ENCODE measurements at regions not wholly inside any gene's neighbourhood (a gene's known extent, or its start where the extent isn't known, plus 50 kb on each side); places are given as distances from the start of the nearest gene placed in this dataset.

DNA sequence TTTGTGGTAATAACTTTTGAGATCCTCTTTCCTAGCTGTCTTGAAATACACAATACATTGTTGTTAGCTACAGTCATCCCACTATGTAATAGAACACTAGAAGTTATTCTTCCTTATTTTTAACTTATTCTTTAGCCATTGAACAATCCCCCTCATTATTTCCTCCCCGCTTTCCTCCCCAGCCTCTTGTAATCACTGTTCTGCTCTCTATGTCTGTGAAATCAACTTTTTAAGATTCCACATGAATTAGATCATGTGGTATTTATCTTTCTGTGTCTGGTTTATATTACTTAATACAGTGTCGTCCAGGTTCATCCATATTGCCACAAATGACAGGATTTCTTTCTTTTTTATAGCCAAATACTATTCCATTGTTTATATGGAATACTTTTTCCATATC, 72.9 kb downstream of the SLC10A2 start:
- Histone ChIP-seq H3K4me1 (no peaks in the 10 kb centered on the region), H3K27me3 (ENCODE audit: low read depth) (no peaks in the 10 kb centered on the region), H3K4me3 (no peak overlapping the region), H3K36me3 (replicated peaks) (no peaks in the 10 kb centered on the region), H3K9me3 (peaks cover 3% of the 10 kb centered on the region; the same call in 1 of the 2 replicates)
- no peak for DNase-seq (ENCODE audit: low spot score in 2 of 2)
- in situ Hi-C loops (cut with MboI; ENCODE audit: low sequenced_read_pairs): no loop called here

DNA sequence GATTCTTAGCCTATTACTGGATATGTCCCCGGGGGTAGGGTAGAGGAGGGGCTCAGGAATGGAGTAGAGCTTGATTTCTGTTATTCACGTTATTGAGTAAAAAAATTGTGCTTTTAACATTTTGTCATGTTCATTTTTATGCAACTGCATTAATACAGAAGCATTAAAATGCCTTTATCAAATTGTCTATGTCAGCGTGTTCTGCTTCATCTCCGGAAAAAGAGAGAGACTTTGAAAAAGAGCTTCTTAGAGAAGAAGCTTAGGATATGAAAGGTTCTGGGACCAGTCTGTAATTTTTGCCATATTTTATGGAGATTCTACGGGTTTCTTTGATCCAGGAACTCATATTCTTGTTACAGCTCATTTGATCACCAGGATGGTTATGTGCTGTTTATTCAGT, 82.0 kb downstream of the SLC10A2 start:
- in situ Hi-C loops (cut with MboI; ENCODE audit: low sequenced_read_pairs): no loop called here
- H3K27me3 ChIP-seq (ENCODE audit: low read depth): no peaks in the 10 kb centered on the region

DNA sequence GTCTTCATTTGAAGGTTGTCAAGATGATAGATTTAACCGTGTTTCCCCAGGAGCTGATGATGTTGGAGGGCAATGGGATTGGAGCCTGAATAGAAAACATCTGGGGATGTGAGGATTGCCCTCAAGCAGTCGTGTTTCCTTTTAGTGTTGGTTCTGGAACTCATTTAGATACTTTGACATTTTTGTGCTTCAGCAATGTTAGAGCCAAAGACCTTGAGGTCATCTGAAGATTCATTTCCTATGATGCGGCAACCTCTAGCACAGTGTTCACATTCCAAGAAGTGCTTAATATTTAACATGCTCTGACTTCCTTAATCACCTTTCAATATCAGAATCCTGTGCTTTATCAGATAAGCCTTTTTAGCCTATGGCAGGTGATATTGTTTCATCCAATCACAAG, 82.7 kb downstream of the SLC10A2 start:
- H3K4me3 ChIP-seq: no peak overlapping the region
- H3K9me3 ChIP-seq: peaks cover 2% of the 10 kb centered on the region; the same call in 1 of the 2 replicates
- DNase-seq (ENCODE audit: low spot score in 2 of 2): no peak
- in situ Hi-C loops (cut with MboI; ENCODE audit: low sequenced_read_pairs): no loop called here
- H3K27me3 ChIP-seq (ENCODE audit: low read depth): no peaks in the 10 kb centered on the region
- no peaks in the 10 kb centered on the region for H3K36me3 ChIP-seq (replicated peaks)
- no peaks in the 10 kb centered on the region for H3K4me1 ChIP-seq

More for the DNA sequence above, 82.0 kb downstream of the SLC10A2 start:
- H3K9me3 ChIP-seq: peaks cover 2% of the 10 kb centered on the region; the same call in 1 of the 2 replicates
- H3K4me3 ChIP-seq: no peak overlapping the region
- H3K36me3 ChIP-seq (replicated peaks): no peaks in the 10 kb centered on the region
- H3K4me1 ChIP-seq: no peaks in the 10 kb centered on the region
- no peak for DNase-seq (ENCODE audit: low spot score in 2 of 2)

DNA sequence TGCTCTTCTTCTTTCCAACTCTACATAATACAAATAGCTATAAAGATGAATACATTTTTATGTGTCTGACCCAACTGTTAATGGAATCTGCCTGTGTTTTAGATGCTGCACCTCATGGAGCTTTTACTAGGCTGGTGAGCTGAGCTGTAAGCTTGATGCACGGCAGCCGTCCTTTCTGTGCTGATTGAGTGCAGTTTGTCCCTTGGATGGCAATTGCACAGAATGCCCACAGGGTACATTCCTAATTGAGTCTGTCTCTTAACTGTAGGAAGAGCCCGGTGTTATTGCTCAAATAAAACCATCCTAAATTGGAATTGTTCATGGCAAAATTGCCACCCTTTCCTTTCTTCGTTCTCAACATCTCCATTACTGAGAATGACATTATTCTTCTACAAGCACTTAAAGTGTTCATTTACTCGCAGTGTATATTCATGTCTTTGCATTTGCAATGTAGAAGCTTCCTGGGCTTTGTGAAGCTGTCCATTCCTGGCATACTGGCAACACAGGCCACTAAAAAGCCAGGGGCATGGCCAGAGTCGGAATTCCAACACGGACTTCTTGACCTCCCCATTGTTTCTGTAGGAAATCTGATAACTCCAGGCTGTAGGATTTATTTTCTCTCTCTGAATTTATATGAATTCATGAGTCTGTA, 85.8 kb downstream of the SLC10A2 start:
- no peak overlapping the region for H3K4me3 ChIP-seq
- H3K27me3 ChIP-seq (ENCODE audit: low read depth): no peaks in the 10 kb centered on the region
- in situ Hi-C loops (cut with MboI; ENCODE audit: low sequenced_read_pairs): no loop called here
- peaks cover 16% of the 10 kb centered on the region for H3K4me1 ChIP-seq
- no peak for DNase-seq (ENCODE audit: low spot score in 2 of 2)
- no peaks in the 10 kb centered on the region for H3K9me3 ChIP-seq
- no peaks in the 10 kb centered on the region for H3K36me3 ChIP-seq (replicated peaks)

DNA sequence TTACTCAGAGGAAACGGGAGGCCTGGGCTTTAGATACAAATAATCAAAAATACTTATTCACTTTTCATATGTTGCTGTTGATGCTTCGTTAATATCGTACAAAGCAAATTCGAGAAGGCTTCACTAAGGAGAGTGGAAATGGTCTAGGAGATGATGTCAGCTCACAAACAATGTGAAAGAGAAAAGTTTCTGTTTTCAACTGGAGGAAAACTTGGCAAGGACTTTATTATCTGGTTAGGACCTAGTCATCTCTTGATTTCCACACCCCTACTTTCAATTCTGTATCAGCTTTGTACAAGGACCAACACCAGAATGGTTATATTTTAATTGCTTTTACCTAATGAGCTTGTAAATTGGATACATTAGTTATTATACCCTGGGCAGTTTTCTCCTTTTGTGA, 88.0 kb downstream of the SLC10A2 start:
- no peak for DNase-seq (ENCODE audit: low spot score in 2 of 2)
- Histone ChIP-seq H3K36me3 (replicated peaks) (no peaks in the 10 kb centered on the region), H3K27me3 (ENCODE audit: low read depth) (no peaks in the 10 kb centered on the region), H3K9me3 (no peaks in the 10 kb centered on the region), H3K4me3 (no peak overlapping the region), H3K4me1 (peaks cover 24% of the 10 kb centered on the region)
- in situ Hi-C loops (cut with MboI; ENCODE audit: low sequenced_read_pairs): no loop called here

DNA sequence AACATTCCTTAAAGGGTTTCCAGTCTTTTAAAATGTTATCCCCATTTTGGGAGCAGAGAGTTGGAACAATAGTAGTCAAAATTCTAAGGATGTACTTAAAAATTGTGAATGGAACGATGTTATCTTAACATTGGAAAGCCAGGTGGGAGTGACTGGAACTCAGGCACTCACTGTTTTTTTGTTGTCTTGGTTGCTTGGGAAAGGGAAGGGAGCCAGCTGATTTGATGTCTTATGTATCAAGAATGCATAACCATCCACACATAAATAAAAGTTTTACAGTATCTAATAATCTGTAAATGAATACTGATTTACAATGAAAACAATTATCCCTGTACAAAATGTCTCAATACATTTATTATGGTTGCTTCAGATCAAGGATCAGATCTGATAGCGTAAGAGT, 88.7 kb downstream of the SLC10A2 start:
- H3K4me1 ChIP-seq: peaks cover 24% of the 10 kb centered on the region
- H3K4me3 ChIP-seq: no peak overlapping the region
- no peaks in the 10 kb centered on the region for H3K27me3 ChIP-seq (ENCODE audit: low read depth)
- no peaks in the 10 kb centered on the region for H3K9me3 ChIP-seq
- peak; percentile 18 to 69 for DNase-seq (ENCODE audit: low spot score in 2 of 2)
- H3K36me3 ChIP-seq (replicated peaks): no peaks in the 10 kb centered on the region
- in situ Hi-C loops (cut with MboI; ENCODE audit: low sequenced_read_pairs): no loop called here

DNA sequence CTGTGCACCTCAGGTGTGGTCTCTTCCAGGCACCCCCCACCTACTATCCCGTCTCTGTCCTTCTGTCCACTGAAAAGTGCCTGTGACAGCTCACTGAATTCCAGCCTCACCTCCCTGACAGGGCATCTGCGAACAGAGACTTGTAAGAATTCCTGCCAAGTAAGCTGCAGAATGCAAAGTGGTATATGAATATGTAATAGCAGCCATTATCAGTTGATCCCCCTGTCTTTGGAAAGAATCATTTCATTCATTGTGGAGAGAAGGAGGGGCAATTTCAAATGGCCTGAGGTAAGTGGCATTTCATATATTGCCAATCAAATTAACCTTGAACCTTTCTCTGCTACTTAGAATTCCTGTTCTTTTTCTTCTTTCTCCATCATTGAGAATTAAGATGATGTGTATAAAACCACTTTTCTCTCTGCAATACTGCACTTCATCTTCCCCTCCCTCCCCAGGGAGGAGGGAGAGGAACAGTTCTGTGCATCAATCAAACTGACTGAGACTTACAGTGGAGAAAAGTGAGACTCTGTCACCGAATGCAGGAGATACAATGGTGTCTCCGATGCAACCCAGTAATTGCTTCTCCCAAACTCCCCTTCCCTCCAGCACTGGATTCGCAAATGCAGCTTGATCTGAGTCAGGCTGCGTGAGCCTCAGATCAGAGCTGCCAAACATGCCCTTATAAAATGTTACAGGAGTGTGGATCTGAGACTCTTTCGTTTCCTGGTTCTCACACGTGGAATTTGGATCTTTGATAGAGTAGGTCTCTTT, 91.7 kb downstream of the SLC10A2 start:
- H3K36me3 ChIP-seq (replicated peaks): no peaks in the 10 kb centered on the region
- no peak overlapping the region for H3K4me3 ChIP-seq
- DNase-seq (ENCODE audit: low spot score in 2 of 2): no peak
- peaks cover 28% of the 10 kb centered on the region for H3K4me1 ChIP-seq
- H3K9me3 ChIP-seq: no peaks in the 10 kb centered on the region
- in situ Hi-C loops (cut with MboI; ENCODE audit: low sequenced_read_pairs): no loop called here
- no peaks in the 10 kb centered on the region for H3K27me3 ChIP-seq (ENCODE audit: low read depth)

DNA sequence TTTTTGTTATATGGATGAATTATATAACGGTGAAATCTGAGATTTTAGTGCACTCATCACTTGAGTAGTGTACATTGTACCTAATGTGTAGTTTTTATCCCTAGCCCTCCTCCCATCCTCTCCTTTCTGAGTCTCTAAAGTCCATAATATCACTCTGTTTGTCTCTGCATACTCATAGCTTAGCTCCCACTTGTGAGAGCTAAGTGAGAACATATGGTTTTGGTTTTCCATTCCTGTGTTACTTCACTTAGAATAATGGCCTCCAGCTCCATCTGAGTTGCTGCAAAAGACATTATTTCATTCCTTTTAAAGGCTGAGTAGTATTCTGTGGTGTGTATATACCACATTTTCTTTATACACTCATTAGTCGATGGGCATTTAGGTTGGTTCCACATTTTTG, 94.0 kb downstream of the SLC10A2 start:
- in situ Hi-C loops (cut with MboI; ENCODE audit: low sequenced_read_pairs): no loop called here
- Histone ChIP-seq H3K4me1 (peaks cover 32% of the 10 kb centered on the region), H3K36me3 (replicated peaks) (no peaks in the 10 kb centered on the region), H3K9me3 (no peaks in the 10 kb centered on the region), H3K27me3 (ENCODE audit: low read depth) (no peaks in the 10 kb centered on the region), H3K4me3 (no peak overlapping the region)
- DNase-seq (ENCODE audit: low spot score in 2 of 2): no peak

DNA sequence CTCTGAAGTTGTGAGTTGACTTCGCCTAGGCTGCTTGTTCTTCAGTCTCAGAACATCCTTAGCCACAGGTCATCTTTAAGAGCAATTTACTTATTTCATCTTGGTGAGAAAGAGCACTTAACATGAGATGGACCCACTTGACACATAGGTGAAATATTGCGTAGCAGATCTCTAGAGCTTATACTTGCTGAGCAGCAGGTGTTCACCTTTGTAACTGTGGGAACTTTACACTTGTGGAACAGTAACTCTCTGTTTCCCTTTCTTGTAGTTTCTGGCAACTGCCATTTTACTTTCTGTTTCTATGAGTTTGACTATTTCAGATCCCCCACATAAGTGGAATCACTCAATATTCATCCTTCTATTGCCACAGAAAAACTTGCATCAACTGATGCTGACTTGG, 95.7 kb downstream of the SLC10A2 start:
- DNase-seq (ENCODE audit: low spot score in 2 of 2): no peak
- Histone ChIP-seq H3K36me3 (replicated peaks) (no peaks in the 10 kb centered on the region), H3K4me3 (no peak overlapping the region), H3K27me3 (ENCODE audit: low read depth) (no peaks in the 10 kb centered on the region), H3K9me3 (no peaks in the 10 kb centered on the region), H3K4me1 (peaks cover 25% of the 10 kb centered on the region)
- in situ Hi-C loops (cut with MboI; ENCODE audit: low sequenced_read_pairs): no loop called here

DNA sequence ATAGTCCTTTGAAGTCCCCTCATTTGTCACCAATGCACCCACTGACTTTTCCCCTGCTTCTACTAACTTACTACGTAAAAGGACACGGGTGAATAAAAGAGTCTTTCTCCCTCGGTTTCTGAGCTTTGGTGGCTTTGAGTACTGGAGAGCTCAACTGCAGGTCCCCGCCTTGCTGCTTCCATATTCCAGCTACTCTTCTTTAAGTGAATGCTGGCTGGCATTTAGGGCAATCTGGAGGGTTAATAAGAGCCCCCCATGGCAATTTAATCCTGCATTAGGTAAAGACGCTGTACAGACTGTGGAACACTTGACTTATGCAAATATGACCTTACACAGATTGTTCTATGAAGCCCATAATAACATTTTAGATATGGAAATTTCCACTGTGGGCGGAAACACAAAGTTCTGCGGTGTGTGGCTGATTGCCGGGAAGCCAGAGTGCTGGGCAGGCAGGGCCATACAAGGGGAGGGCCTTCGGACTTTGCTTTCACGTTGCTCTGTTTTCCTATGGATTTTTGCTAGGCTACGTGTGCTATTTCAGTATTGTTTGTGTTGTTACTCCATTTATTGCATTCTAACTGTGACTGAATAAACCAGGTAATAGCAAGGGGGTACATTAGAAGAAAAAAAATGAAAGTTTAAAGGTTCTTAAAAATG, 97.5 kb downstream of the SLC10A2 start:
- peak; percentile 71 to 75 for DNase-seq (ENCODE audit: low spot score in 2 of 2)
- peaks cover 17% of the 10 kb centered on the region for H3K4me1 ChIP-seq
- H3K9me3 ChIP-seq: no peaks in the 10 kb centered on the region
- in situ Hi-C loops (cut with MboI; ENCODE audit: low sequenced_read_pairs): no loop called here
- no peak overlapping the region for H3K4me3 ChIP-seq
- H3K27me3 ChIP-seq (ENCODE audit: low read depth): no peaks in the 10 kb centered on the region
- H3K36me3 ChIP-seq (replicated peaks): no peaks in the 10 kb centered on the region

DNA sequence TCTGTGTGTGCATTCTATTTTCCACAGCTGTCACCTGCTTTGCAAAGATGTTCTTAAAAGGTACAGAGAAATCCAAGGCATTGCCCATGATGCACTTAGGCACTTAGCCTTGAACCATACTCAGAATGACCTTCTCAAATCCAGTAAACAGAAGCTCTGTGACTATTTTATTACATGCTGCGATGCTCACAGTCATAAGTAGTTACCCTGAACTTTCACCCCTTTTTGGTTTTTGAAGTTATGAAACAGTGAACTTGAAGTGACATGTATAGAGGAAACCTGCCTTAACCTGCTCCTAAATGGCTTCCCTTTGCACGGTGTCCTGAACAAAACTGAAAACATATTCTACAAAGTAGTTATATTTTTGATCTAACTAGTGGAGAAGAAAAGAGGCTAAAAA, 100.4 kb downstream of the SLC10A2 start:
- DNase-seq (ENCODE audit: low spot score in 2 of 2): no peak
- H3K4me3 ChIP-seq: no peak overlapping the region
- H3K27me3 ChIP-seq (ENCODE audit: low read depth): no peaks in the 10 kb centered on the region
- H3K36me3 ChIP-seq (replicated peaks): no peaks in the 10 kb centered on the region
- peaks cover 17% of the 10 kb centered on the region for H3K4me1 ChIP-seq
- in situ Hi-C loops (cut with MboI; ENCODE audit: low sequenced_read_pairs): no loop called here
- no peaks in the 10 kb centered on the region for H3K9me3 ChIP-seq

DNA sequence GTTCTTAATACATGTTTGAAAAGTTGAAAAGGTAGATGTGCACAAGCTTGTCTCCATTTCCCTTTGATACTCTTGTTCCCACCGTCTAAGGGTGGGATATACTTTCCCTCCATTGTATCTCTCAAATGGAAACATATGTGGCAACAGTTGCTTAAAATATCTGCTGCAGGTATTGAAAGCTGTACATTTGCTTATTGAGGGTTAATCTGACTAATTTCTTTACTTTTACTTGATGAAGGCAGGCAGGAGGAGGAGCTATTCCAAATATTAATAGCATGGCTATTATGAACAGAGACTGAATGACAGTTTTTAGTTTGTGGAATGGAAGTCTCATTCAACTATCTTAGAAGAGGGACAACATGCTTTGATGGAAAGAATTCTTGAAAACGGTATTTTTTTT, 103.8 kb downstream of the SLC10A2 start:
- no peaks in the 10 kb centered on the region for H3K4me1 ChIP-seq
- no peak for DNase-seq (ENCODE audit: low spot score in 2 of 2)
- in situ Hi-C loops (cut with MboI; ENCODE audit: low sequenced_read_pairs): no loop called here
- no peaks in the 10 kb centered on the region for H3K36me3 ChIP-seq (replicated peaks)
- H3K27me3 ChIP-seq (ENCODE audit: low read depth): no peaks in the 10 kb centered on the region
- H3K9me3 ChIP-seq: no peaks in the 10 kb centered on the region
- no peak overlapping the region for H3K4me3 ChIP-seq

DNA sequence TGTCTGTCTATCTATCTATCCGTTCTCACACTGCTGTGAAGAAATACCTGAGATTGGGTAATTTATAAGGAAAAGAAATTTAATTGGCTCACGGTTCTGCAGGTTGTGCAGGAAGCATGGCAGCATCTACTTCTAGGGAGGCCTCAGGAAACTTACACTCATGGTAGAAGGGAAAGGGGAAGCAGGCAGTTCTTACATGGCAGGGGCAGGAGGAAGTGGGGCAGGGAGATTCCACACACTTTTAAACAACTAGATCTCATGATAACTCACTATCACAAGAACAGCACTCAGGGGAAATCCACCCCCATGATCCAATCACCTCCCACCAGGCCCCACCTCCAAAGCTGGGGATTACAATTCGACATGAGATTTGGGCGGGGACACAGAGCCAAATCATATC, 105.3 kb downstream of the SLC10A2 start:
- Histone ChIP-seq H3K9me3 (no peaks in the 10 kb centered on the region), H3K4me3 (no peak overlapping the region), H3K4me1 (no peaks in the 10 kb centered on the region), H3K36me3 (replicated peaks) (no peaks in the 10 kb centered on the region), H3K27me3 (ENCODE audit: low read depth) (no peaks in the 10 kb centered on the region)
- no peak for DNase-seq (ENCODE audit: low spot score in 2 of 2)
- in situ Hi-C loops (cut with MboI; ENCODE audit: low sequenced_read_pairs): no loop called here

DNA sequence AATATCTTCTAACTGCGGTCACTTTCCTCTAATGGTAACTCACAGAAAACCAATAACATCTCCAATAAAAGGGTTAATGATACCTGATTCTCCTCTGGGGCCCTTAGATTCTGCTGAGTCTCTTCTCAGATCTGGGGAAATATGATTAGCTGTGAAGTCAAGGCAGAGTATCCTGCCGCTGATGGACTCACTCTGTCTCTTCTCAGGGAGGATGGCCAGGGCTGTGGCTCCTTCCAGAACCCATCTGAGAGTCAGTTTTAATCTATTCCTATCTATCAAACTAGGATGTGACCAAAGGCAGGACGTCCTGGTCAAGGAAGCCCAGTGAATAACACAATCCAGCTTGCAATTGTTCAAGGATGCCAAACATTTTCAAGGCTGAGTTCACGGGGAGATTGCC, 109.8 kb downstream of the SLC10A2 start:
- Histone ChIP-seq H3K9me3 (no peaks in the 10 kb centered on the region), H3K36me3 (replicated peaks) (no peaks in the 10 kb centered on the region), H3K27me3 (ENCODE audit: low read depth) (no peaks in the 10 kb centered on the region), H3K4me3 (no peak overlapping the region), H3K4me1 (no peaks in the 10 kb centered on the region)
- in situ Hi-C loops (cut with MboI; ENCODE audit: low sequenced_read_pairs): no loop called here
- no peak for DNase-seq (ENCODE audit: low spot score in 2 of 2)

Data from HAP-1 (cell line).